ENCODE measurements at regions not wholly inside any gene's neighbourhood (a gene's known extent, or its start where the extent isn't known, plus 50 kb on each side); places are given as distances from the start of the nearest gene placed in this dataset.

DNA sequence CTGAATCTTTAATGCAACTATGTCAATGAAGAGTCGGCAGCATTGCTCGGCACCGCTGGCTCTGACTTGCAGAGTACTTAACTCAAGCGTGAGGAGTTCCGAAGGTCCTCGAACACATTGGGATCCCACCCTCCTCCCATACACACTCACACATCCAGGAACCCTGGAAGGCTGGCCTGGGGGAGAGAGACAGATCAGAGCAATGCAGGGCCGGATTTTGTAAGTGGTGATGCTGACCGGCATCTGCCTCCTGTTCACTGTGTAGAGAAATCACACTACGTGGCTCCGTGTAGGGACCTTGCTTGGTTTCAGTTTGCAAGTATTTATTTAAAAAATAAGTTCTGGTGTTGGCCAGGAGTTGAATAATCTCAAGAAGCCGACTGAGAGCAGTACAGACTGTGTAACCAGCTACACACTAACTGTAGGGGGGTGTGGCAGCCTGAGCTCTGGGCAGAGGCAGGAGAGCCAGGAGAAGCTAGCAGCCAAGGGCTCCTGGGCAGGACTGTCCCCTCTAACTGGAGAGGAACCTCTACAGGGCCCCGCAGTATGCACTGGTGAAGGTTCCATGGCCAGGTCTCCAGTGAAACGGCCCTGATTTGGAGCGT lies 190.2 kb upstream of the TNRC6C start:
- DNase-seq, result no peak

DNA sequence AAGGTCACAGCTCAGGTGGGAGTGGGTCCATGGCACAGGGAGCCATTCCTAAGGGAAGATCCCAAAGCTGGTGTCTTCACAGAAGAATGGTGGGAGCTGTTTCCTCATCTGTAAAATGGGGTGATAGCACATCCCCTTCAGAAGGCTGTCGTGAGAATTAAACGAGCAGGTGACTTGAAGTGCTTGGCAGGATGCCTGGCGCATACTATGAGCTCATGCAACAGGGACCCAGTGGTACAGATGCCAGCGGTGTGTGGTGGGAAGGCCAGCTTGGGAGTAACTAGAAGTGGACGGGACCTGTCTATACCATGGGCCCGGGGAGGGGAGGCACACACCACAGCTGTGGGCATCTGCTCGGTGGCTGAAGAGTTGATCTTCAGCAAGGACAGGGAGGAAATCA lies 189.3 kb upstream of the TNRC6C start:
- peak; percentile 63 for DNase-seq

- no peak for DNase-seq
Measured at GRCh38 chr17:77769762-77770161, 188.7 kb upstream of the TNRC6C start.

DNA sequence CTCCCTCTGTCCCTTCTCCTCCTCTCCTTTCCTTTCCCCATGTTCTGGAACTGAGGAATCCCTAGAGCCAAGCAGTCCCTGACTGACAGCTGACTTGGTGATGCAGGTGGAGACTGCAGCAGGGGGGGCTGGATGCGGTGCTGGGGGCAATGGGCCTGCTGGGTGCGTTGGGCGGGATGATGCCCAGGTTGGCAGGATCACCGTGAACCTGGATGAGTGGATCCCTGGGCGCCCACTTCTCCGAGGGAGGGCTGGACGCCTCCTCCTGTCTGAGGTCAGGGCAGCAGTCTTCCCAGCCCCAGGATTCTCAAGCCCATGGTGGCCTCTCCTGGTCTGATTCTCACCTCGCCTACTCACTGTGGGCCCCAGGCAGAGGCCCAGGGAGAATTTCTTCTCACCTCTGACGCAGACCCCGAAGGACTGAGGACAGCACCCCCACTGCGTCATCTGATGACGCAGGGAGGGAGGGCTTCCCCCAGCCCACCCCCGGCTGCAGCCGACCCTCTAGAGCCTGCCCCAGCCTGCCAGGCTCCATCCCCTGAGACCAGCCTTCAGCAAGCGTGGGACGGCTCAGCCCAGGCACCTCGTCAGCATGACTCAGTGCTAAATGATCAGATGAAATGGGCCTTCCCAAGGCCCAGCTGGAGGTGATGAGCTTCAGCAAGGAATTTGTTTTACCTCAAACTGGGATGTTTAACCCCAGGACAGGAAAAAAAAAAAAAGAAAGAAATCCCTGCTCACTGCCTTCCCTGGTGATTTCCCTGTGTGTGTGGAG lies 188.0 kb upstream of the TNRC6C start:
- no peak for DNase-seq

DNA sequence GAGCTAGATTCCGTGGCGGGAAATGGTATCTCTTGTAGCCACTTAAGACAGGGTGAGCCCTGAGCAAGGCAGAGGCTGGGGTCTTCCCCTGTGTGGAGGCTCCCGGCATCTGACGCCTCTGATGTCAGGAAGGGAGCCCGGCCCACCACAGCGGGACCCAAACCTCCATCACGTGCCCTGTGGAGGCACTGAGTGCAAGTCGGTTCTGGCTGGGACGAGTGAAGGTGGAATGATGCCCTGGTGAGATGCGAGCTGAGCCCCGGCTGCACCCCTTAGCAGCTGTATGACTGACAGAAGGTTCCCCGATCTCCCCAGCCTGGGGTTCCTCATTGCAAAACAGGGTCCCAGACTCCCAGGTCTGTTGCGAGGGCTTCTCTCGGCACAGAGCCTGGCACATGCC lies 187.4 kb upstream of the TNRC6C start:
- no peak for DNase-seq

- DNase-seq, result no peak
Measured at GRCh38 chr17:77771587-77771986, 186.9 kb upstream of the TNRC6C start.

GRCh38 chr17:77771998-77772397 lies 186.5 kb upstream of the TNRC6C start:
- DNase-seq, result no peak

- no peak for DNase-seq
Measured at GRCh38 chr17:77772461-77772897, 186.0 kb upstream of the TNRC6C start.

DNA sequence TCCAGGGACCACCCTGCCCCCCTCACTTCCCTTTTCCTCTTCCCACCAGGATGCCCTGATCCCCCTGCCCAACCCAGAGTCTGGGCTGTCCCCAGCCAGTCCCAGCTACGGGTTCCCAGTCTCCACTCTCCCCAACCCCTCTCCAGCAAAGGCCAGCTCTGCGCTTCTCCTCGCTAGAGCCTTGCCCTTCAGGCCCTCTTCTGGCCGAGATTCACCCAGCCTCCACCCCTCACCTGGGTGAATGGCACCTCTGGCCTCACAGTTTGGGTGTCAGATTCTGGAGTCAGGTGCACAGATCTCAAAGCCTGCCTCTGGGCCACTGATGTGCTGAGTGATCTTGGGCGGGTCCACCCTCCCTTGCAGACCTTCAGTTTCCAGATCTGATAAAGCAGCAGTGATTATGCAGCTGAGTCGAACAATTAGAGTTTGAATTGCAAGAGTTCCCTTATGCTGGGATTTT lies 185.6 kb upstream of the TNRC6C start:
- DNase-seq, result no peak

DNA sequence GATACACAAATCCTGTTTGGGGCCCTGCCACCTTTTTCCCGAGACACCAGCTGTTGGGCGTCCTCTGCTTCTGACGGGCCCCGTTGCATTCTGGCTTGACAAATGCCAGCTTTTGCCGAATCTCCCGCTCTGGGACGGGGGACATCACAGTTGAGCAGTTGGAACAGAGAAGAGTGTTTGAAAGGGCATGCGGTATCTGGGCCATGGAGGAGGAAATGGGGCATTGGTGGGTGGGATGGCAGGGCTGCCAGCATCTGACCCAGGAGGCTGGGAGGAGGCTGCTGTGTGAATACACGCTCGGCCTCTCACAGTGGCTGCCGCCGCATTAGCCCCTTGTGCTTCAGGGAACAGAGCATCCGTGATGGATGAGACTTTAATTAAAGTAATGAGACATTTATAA lies 184.3 kb upstream of the TNRC6C start:
- DNase-seq, result no peak

DNA sequence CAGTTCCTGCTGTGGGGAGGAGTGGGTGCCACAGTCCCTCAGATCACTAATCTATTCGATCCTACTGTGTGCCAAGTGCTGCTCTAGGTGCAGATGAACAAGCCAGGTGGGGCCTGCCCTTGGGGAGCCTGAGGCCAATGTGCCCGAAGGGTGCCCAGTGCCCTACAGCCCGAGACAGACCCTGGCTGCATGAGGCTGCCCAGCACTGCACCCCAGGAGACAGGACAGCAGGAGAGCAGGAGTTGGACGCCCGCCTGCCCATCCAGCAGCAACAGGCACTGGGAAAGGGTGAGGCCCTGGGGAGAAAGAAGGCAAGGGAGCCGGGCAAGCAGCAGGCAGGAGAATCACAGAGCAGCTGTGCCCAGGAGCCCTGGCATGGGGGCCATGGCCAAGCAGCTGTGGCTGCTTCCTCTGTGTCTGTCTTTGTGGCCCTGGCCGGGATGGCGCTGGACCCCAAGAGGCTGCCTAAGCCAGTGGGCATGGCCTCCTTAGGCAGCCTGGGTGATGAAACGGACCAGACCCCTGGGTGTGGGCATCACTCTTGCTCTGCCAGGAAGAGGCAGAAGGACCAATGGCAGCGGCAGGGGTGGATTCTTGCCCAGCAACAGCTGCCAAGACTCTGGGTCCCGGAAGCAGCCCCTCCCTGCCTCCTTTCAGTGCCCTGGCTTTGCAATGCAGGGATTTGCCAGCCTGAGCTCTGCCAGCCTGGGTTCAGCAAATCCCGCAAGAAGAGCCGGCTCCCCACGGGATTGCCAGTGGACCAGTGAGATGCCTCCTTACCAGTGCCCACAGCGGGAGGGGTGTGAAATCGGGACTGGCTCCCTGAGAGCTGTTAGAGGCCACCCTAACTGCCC lies 179.6 kb upstream of the TNRC6C start:
- peak; percentile 32 for DNase-seq

DNA sequence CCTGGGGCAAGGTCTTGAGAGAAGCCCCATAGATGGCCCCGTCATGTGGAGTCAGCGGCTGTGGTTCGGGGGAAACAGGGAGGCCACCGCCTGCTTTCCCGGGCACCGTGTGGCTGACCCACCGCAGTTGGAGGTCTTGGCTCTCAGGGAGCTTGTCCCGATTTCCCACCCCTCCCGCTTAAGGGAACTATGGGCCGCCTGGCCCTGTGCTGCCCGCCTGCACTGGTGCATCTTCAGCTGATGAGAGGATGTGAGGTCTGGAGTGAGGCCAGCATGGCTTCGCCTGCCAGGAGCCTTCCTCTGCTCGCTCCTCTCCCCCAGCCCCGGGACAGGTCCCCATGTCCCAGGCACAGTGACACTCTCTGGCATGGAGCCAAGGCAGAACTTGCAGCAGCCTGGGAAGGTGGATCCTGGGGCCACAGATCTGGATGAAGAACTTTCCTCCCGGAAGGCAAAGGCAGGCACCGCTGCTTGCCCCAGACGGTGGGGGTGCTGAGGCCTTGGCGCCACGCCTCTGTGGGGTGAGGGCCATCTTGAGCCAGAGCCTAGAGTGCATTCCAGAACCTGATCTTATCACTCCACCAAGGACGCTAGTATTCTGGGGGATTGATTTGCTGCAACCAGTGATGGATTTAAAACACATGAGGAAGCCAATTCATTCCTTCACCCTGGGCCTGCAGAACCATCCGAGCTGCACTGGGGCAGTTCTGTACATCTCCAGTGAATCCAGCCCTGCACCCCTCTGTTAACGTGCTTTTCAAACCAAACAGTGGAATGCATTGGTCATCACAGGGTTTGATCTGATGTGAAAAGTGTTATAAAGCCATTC lies 178.6 kb upstream of the TNRC6C start:
- no peak for DNase-seq

DNA sequence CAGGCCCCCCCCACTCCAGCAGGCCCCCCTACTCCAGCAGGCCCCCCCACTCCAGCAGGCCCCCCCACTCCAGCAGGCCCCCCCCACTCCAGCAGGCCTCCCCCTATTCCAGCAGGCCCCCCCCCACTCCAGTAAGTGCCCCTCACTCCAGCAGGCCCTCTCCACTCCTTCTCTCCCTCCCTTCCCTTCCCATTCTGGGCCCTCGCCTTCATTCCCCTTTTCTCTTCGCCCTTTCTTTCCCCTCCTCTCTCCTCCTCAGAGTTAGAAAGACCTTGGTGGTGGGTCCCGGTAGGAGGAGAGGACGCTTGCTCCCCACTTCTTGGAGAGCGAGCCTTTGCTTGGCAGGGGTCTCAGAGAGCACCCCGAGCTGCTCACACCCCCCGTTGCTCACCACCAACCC lies 177.0 kb upstream of the TNRC6C start:
- DNase-seq, result no peak

DNA sequence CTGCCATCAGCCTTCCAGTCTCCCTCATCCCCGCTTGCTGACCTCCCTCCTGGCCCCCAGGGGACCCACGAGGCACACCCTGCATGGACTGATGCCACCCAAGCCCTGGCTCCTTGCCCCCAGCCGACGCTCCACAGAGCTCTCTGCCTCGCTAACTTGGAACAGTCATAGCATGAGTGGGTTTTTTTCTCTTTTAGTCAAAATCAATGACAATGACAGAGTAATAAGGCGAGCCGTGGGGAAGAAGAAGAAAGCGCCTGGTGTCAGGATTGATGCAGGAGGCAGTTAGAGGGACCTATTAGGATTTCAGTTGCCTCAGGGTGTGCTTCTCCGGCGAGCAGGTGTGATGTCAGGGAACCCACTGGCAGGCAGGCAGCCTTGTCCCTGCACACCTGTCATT lies 176.3 kb upstream of the TNRC6C start:
- DNase-seq, result no peak

DNA sequence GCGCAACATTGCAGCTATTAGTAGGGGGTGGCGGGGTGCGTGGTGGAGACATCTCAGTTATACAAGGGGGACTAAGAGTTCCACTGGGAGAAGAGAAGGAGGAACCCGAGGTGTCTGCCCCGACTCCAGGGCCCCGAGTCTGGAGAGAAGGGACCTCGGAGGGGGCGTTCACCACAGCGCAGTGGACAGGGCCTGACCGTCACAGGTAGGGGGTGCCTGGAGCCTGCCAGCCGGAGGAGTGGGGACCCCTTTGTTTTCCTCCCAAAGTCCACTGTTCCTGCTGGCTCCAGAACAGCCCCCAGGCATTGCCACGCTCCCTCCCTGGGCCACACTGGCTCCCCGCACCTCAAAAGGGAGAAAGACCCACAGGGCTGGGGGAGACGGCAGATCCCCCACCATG lies 175.9 kb upstream of the TNRC6C start:
- DNase-seq, result no peak

- no peak for DNase-seq
Measured at GRCh38 chr17:77783991-77784820, 174.3 kb upstream of the TNRC6C start.

DNA sequence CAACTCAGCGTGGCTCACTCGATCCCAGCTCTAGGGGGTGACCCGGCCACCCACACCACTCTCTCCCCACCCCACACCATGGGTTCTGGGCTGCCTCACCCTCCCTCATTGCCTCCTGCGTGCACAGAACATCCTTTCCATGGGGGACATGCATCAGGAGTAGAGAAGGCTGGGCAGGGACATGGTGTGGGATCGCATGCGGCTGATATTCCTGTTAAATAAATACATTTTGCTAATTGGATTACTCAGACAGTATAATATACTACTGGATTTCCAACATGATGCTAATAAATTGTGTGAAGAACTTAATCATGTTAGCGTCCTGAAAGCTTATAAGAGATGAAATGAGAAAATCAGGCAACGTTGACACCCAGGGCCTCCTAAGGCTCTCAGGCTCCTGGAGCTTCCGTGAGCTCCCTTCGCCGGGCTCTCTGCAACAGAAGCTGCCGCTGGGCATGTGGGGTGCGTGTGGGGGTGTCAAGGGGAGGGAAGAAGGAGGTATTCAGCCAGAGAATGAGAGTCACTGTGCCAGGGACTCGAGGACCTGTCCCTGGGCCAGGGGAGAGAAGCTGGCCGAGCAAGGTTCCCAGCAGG lies 173.1 kb upstream of the TNRC6C start:
- DNase-seq, result no peak

DNA sequence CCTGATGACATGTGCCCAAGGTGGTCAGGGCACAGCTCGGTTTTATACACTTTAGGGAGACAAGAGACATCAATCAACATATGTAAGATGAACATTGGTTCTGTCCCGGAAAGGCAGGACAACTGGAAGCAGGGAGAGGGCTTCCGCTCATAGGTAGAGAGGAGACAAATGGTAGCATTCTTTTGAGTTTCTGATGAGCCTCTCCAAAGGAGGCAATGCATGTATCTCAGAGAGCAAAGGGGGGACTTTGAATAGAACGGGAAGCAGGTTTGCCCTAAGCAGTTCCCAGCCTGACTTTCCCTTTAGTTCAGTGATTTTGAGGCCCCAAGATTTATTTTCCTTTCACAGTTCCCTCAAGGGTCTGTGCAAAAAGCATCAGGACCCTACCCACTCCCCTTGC lies 172.4 kb upstream of the TNRC6C start:
- no peak for DNase-seq

GRCh38 chr17:77786740-77787505 lies 171.6 kb upstream of the TNRC6C start:
- DNase-seq, result no peak

GRCh38 chr17:77790143-77790829 lies 168.2 kb upstream of the TNRC6C start:
- DNase-seq, result peak; percentile 30

Measured in NCI-H2029 treated with DMSO at 0.1 percent for 48 hours (cell line).